HL-60 (cell line): ENCODE measurements at regions not wholly inside any gene's neighbourhood (a gene's known extent, or its start where the extent isn't known, plus 50 kb on each side); places are given as distances from the start of the nearest gene placed in this dataset.

Experiments
- DNase-seq, 2 experiments: peaks; one replicate each; pipeline ENCODE4 v3.0.0-alpha.2; 2010 to 2020; ENCODE audit warnings: low read depth in 1 of 2, low spot score in 1 of 2
- H3K27ac ChIP-seq: fragments of 250-450 bp; sonication (Bioruptor Pico); replicated peaks from 2 replicates; pipeline ENCODE4 v1.5.1; 2020; ENCODE audit warnings: mild to moderate bottlenecking, moderate library complexity
- H3K27me3 ChIP-seq: fragments of 250-450 bp; sonication (Bioruptor Pico); 2 replicates; pipeline ENCODE4 v1.5.1; 2021; ENCODE audit warnings: mild to moderate bottlenecking, moderate library complexity; ENCODE audit not compliant: insufficient read depth, poor library complexity, severe bottlenecking
- H3K4me3 ChIP-seq: replicated peaks from 2 replicates; pipeline ENCODE4 v1.5.1; 2011; ENCODE audit warnings: mild to moderate bottlenecking, control low read depth, low read length; ENCODE audit not compliant: insufficient read depth
- GABPA ChIP-seq: IDR thresholded peaks from 2 replicates; pipeline ENCODE4 v1.6.1; 2012; ENCODE audit warnings: low read depth
- POLR2AphosphoS5 ChIP-seq: IDR thresholded peaks from 2 replicates; pipeline ENCODE4 v1.6.1; 2012; ENCODE audit warnings: low read depth
- SPI1 ChIP-seq: IDR thresholded peaks from 2 replicates; pipeline ENCODE4 v1.6.1; 2012; ENCODE audit warnings: low read depth, mild to moderate bottlenecking, borderline replicate concordance
- TF ChIP-seq, protein P1 (sequence below): IDR thresholded peaks from 2 replicates; pipeline ENCODE4 v1.6.1; 2012; ENCODE audit warnings: low read depth; ENCODE audit not compliant: insufficient replicate concordance
- TF ChIP-seq, protein P2 (sequence below): IDR thresholded peaks from one replicate; pipeline ENCODE4 v1.5.1; 2011; ENCODE audit warnings: low read length, control low read depth, inconsistent platforms; ENCODE audit not compliant: insufficient read depth

DNA sequence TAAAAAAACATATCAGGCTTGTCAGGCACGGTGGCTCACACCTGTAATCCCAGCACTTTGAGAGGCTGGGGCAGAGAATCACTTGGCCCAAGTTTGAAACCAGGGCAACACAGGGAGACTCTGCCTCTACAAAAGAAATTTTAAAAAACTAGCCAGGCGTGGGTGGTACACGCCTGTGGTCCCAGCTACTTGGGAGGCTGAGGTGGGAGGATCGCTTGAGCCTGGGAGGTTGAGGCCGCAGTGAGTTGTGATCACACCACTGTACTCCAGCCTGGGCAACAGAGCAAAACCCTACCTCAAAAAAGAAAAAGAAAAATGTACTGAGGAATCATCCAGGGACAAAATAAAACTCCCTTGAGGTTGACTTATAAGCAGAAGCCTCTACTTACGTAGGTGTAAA lies 149.9 kb upstream of the KLF14 start:
- no peak overlapping the region for H3K4me3 ChIP-seq
- peak overlapping the region; percentile 54; the same call in 1 of the 2 replicates for H3K27ac ChIP-seq
- no peak for DNase-seq
- no peaks in the 10 kb centered on the region for H3K27me3 ChIP-seq
- TF ChIP-seq, protein P1, sequence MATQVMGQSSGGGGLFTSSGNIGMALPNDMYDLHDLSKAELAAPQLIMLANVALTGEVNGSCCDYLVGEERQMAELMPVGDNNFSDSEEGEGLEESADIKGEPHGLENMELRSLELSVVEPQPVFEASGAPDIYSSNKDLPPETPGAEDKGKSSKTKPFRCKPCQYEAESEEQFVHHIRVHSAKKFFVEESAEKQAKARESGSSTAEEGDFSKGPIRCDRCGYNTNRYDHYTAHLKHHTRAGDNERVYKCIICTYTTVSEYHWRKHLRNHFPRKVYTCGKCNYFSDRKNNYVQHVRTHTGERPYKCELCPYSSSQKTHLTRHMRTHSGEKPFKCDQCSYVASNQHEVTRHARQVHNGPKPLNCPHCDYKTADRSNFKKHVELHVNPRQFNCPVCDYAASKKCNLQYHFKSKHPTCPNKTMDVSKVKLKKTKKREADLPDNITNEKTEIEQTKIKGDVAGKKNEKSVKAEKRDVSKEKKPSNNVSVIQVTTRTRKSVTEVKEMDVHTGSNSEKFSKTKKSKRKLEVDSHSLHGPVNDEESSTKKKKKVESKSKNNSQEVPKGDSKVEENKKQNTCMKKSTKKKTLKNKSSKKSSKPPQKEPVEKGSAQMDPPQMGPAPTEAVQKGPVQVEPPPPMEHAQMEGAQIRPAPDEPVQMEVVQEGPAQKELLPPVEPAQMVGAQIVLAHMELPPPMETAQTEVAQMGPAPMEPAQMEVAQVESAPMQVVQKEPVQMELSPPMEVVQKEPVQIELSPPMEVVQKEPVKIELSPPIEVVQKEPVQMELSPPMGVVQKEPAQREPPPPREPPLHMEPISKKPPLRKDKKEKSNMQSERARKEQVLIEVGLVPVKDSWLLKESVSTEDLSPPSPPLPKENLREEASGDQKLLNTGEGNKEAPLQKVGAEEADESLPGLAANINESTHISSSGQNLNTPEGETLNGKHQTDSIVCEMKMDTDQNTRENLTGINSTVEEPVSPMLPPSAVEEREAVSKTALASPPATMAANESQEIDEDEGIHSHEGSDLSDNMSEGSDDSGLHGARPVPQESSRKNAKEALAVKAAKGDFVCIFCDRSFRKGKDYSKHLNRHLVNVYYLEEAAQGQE, result no peak
- no peak for TF ChIP-seq SPI1
- TF ChIP-seq POLR2AphosphoS5, result no peak
- TF ChIP-seq GABPA, result no peak

DNA sequence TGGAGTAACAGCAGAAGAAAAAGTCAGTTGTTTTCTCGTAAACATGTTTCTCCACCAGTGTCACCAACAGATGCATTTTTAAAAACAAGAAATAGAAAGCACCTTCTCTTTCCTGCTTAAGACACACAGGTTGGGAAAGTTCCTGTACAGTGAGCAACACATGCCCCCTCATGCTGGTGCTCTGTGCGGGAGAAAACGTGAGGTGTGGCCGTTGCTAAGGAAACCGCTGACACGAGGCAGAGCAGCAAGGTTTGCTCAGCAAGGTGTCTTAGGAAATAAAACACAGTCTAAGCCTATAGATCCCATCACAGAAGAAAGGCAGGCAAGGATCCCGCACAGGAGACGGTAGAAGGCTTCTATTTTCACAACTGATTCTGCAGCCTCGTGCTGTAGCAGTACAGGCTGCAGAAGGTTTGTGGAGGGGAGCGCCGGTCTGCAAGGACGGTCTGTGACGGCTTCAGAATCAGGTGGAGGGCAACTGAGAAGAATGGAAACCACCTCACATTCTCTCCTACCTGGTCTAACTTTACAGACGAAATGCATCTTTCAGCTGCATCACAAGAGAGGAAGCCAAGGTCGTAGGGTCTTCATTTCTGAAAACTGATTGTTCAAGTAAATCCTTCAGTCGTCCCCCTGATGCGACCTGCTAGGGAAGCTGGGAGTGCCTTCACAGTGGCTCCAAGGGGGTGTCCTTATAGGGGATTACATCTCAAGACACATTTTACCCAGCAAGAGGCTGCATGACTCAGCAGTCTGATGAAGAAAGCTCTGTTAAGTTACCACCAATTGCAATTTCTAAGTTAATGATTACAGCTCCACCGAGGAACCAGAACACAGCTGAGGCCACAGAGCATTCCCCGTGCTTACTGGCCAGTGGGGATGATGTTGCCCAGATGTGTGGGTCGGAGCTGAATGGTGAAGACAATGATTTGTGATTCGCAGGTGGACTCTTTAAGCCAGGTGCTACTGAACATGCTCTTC lies 150.7 kb upstream of the KLF14 start:
- peak in 1 of 2 experiments; percentile 53 for DNase-seq
- H3K27ac ChIP-seq, result peak overlapping the region; percentile 54; the same call in 1 of the 2 replicates
- TF ChIP-seq GABPA (no peak), POLR2AphosphoS5 (no peak)
- TF ChIP-seq, protein P1, result no peak
- TF ChIP-seq, protein P2, sequence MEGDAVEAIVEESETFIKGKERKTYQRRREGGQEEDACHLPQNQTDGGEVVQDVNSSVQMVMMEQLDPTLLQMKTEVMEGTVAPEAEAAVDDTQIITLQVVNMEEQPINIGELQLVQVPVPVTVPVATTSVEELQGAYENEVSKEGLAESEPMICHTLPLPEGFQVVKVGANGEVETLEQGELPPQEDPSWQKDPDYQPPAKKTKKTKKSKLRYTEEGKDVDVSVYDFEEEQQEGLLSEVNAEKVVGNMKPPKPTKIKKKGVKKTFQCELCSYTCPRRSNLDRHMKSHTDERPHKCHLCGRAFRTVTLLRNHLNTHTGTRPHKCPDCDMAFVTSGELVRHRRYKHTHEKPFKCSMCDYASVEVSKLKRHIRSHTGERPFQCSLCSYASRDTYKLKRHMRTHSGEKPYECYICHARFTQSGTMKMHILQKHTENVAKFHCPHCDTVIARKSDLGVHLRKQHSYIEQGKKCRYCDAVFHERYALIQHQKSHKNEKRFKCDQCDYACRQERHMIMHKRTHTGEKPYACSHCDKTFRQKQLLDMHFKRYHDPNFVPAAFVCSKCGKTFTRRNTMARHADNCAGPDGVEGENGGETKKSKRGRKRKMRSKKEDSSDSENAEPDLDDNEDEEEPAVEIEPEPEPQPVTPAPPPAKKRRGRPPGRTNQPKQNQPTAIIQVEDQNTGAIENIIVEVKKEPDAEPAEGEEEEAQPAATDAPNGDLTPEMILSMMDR, result no peak
- H3K4me3 ChIP-seq, result no peak overlapping the region
- H3K27me3 ChIP-seq, result no peaks in the 10 kb centered on the region

DNA sequence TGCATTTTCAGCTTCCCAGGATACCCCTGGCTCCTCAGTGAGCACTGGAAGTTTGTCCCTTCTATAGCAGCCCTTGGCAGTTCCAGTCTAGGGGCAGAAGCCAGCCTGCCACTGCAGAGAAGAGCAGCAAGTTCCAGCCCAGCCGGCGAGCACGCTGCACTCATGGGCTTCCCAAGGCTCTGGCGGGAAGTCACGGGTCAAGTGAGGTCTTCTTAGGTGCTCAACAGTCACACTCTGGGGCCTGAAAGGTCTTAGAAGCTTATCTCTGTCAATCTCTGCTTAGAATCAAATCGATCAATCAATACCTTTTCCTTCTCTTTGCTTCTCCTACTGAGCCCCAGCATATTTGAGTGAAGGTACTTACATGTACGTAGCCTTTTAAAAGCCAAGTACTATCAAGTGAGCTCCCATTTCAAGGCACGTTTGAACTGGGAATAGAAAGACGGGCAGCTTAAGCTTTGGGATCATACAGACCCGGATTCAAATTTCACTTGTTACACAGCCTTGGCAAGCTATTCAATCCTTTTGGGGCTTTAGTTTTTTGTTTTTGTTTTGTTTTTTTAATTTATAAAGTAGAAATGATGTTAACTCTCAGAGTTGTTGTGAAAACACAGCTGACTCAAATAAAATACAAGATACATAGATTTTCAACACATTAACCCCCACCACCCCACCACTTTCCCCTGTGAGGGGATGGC lies 152.6 kb upstream of the KLF14 start:
- Histone ChIP-seq H3K27ac (no peak overlapping the region), H3K4me3 (no peak overlapping the region), H3K27me3 (no peaks in the 10 kb centered on the region)
- no peak for TF ChIP-seq POLR2AphosphoS5
- no peak for TF ChIP-seq SPI1
- TF ChIP-seq, protein P1, result no peak
- no peak for TF ChIP-seq GABPA
- TF ChIP-seq, protein P2, result no peak
- DNase-seq, result no peak
